Superior temporal gyrus (tissue), 1 donor: ENCODE measurements at regions not wholly inside any gene's neighbourhood (a gene's known extent, or its start where the extent isn't known, plus 50 kb on each side); places are given as distances from the start of the nearest gene placed in this dataset.
A peak's percentile ranks its signal among the peaks of the same experiment; 100 is the strongest.

Experiments
- DNase-seq: peaks from one replicate; pipeline ENCODE4 v3.0.0-alpha.2; 2016; ENCODE audit errors: extremely low spot score

- no peak for DNase-seq
These were observed 1445.1 kb upstream of the CADM2 start for GRCh38 chr3:83513677-83514076.

GRCh38 chr3:83514130-83514914, 1444.5 kb upstream of the CADM2 start:
- no peak for DNase-seq

- no peak for DNase-seq
These were observed 1443.7 kb upstream of the CADM2 start for GRCh38 chr3:83515123-83515522.

GRCh38 chr3:83523470-83524073, 1435.2 kb upstream of the CADM2 start:
- DNase-seq, result peak; percentile 60

DNA sequence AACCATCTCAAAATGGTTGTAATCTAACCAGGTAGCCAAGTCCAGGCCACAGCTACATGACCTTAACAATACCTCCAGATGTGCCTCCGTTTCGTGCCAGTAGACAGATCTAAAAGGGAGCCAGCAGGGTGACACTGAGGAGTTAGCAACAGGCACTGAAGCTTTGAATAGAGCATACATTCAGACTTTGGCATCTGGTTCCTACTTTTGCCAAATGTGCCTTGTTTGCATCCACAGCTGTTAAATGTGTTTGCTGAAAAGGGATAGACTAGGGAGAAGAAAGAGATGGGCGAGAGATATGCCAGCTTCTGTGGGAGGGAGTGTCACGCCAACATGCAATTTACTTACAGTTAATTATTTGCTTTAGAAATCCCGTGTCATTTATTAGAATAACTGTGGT, 1433.9 kb upstream of the CADM2 start:
- DNase-seq, result no peak

- no peak for DNase-seq
These were observed 1399.7 kb upstream of the CADM2 start for GRCh38 chr3:83559082-83559481.

- no peak for DNase-seq
These were observed 1390.9 kb upstream of the CADM2 start for GRCh38 chr3:83567935-83568334.

DNA sequence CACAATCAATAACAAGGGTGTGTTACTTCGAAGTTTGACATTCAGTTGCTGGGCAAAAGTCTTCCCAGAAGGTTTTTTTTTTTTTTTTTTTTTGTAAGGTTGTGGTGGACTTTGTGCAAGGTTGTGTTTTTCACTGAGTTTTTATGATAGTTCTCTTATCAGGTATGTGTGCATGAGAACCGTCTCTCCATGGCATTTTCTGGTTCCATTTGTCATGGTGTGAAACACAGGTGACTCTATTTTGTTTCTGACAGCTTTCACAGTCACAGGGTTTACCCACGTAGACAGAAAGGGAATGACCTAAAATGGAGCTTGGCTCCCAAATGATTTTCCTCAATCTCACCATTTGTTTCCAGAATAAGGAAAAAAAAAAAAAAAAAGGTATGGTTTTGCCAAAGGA, 1377.2 kb upstream of the CADM2 start:
- DNase-seq, result no peak

DNA sequence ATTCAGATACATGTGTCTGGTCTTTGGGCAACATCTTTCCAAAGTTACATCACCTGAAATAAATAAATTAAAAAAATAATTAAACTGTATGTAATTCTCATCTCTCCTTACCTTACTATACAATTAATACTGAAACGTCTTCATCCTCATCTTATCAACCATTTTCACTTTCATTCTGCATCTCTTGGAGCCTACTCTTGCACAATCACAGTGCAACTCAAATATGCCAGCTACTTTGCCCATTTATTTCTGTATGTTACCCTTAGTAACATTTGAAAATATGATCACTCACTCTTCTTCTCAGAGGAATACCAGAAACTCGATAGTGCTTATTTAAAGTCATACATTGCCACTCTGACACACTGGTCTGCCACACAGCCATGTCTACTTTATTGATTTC, 1357.1 kb upstream of the CADM2 start:
- DNase-seq, result no peak

DNA sequence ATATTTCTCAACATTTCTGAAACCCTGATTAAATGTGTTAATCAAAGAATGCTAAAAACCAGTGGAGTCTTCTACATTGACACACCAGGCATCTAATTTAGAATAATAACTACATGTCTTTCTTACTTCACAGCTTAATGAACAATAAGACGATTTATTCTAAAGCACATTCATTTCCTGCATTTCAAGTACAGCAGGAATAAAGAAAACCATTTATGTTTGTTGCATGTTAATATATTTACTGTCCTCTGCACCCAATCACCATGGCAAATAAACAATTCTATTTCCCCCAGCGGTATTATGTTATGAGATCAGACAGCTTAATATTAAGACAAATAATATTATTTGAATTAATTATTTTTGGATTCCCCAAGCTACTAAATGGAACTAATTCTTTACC, 1336.3 kb upstream of the CADM2 start:
- DNase-seq, result no peak

DNA sequence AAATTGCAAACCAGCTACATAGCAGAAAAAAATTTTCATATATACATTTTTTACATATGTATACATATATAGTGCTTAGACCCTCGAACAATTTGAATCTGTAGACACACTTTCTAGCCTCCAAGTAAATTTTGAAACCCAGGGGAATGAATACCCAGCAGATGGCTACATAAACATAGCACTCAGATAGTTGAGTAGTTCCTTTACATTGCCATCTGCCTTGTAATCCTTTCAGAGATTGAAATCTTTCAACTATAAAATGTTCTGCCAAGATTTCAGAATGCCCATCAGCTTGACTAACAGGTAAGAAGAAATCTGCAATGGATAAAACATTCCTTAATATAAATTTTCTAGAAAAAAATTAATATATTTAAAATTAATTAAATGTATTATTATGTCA, 1333.5 kb upstream of the CADM2 start:
- no peak for DNase-seq

- no peak for DNase-seq
These were observed 1330.3 kb upstream of the CADM2 start for GRCh38 chr3:83628471-83628870.

- no peak for DNase-seq
These were observed 1326.3 kb upstream of the CADM2 start for GRCh38 chr3:83632526-83632925.

DNA sequence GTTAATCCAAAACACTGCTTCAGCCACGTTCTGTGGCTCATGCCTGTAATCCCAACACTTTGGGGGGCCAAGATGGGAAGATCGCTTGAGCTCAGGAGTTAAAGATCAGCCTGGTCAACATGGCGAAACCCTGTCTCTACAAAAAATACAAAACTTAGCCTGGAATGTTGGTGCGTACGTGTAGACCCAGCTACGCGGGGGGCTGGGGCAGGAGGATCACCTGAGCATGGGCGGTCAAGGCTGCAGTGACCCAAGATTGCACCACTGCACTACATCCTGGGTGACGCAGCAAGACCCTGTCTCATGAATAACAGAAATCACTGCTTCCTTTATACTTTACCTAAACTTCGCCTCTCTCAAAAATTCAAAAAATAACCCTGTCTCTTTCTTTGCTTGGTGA, 1325.0 kb upstream of the CADM2 start:
- DNase-seq, result no peak

- DNase-seq, result no peak
These were observed 1309.1 kb upstream of the CADM2 start for GRCh38 chr3:83649692-83650091.

DNA sequence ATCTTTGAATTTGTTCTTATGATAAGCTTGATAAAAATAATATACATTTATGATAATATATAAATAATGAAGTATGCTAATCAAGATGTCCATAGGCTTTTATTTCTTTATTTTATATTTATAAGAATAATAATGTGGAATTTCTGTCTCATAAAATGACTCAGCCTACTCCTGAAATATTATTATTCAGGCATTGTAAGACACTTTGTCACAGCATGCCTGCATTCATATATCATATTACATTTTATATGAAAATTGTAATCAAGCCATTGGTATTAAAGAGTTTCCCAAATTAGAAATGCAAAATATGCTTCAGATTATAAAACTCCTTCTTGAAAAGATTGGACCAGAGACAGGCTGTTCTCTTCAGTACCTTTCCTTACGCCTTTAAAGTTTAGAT, 1303.7 kb upstream of the CADM2 start:
- no peak for DNase-seq

DNA sequence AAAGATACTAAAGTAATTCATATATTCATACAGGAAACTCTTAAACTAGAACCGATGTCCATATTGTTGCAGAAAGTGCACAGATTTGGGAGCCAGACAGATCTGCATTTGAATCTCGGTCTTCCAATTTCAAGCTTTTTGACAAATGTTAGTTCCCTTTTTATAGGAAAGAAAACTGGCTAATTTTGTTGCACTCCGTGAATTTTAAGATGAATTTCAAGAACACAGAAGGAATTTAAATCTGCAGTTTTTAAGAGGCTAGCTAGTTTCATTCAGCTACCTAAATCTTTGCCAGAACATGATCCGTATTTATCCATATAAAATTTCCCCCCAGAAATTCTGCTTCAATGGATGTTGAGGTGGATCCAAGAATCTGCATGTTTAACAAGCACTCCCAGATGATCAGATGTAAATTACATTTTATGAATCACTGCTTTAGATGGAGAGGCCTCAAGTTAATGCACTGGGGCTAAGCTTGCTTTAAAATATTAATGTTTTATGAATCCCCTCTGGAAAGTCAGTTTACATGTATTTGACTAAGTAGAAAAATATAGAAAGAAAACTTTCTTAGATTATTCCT, 1296.3 kb upstream of the CADM2 start:
- DNase-seq, result peak; percentile 31

- DNase-seq, result no peak
These were observed 1288.4 kb upstream of the CADM2 start for GRCh38 chr3:83670416-83670815.

DNA sequence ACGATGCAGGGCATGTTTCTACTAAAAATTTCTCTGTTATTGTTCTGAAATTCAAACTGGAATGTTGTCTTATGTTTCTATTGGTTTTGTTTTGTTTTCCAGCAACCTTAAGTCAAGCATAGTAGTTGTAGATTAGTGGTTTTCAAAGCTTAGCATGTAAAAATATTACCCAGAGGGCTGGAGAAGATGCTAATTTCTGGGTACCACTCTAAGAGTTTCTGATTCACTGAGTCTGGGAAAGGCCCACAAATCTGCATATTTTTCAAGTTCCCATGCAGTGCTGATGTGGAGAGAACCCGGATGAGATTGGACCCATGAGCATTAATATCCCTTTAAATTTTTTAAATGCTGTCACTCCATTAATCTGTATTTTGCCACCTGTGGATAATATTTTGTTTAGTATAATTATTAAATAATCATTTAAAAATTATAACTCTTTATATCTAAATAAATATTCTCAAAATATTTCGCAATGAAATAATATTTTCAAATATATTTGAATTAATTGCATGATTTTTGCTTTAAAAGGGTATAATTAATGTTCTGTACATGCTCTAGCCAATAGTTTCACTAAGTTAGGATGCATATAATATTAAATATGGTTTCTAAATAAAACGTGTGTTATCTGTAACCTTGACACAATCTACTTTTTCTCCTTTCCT, 1274.7 kb upstream of the CADM2 start:
- no peak for DNase-seq

- DNase-seq, result no peak
These were observed 1252.1 kb upstream of the CADM2 start for GRCh38 chr3:83706669-83707068.

- DNase-seq, result no peak
These were observed 1243.5 kb upstream of the CADM2 start for GRCh38 chr3:83715307-83715706.

- no peak for DNase-seq
These were observed 1229.2 kb upstream of the CADM2 start for GRCh38 chr3:83729576-83729975.

DNA sequence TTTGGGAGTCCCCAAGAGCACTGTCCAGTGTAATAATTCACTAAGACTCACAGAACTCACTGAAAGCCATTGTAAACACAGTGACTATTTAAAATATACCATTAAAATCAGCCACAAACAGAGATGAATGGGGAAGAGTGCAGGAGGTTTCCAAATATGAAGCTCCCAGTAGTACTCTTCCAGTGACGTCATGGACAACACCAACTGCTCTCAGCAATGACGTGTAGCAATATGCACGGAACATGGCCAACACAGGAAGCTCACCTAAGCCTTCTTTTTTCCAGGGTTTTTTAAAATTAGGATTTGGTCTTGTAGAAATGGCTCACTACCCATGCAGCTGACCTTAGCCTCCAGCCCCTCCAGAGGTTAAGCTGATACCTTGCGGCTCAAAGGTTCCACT, 1224.1 kb upstream of the CADM2 start:
- no peak for DNase-seq
